ENCODE measurements at regions not wholly inside any gene's neighbourhood (a gene's known extent, or its start where the extent isn't known, plus 50 kb on each side); places are given as distances from the start of the nearest gene placed in this dataset.

GRCh38 chr9:88236511-88237478, 98.5 kb upstream of the SPATA31C2 start:
- no peak overlapping the region for H3K4me3 ChIP-seq (ENCODE audit: low read depth in 1 of 2, low read length in 2 of 2)
- H3K36me3 ChIP-seq (ENCODE audit: control insufficient read depth in 2 of 2, insufficient read depth in 2 of 2, low read length in 1 of 2) = no peaks in the 10 kb centered on the region
- H3K9me3 ChIP-seq (ENCODE audit: control insufficient read depth in 2 of 2, insufficient read depth in 1 of 2, low read depth in 1 of 2, low read length in 1 of 2) = no peaks in the 10 kb centered on the region
- H3K27ac ChIP-seq (ENCODE audit: low read depth in 2 of 2, low read length in 1 of 2) = peak overlapping the region in 1 of 2 donors; percentile 36
- no peaks in the 10 kb centered on the region for H3K27me3 ChIP-seq (ENCODE audit: control insufficient read depth in 1 of 2, insufficient read depth in 2 of 2, low read length in 2 of 2)
- WGBS, 2 donors = 60 to 64% methylated on average over 18 of the region's 18 CpGs
- H3K4me1 ChIP-seq (ENCODE audit: control insufficient read depth in 2 of 2, insufficient read depth in 2 of 2, low read length in 1 of 2) = no peaks in the 10 kb centered on the region

- no peaks in the 10 kb centered on the region for H3K27me3 ChIP-seq (ENCODE audit: control insufficient read depth in 1 of 2, insufficient read depth in 2 of 2, low read length in 2 of 2)
- 72 to 78% methylated on average over 2 of the region's 2 CpGs for WGBS, 2 donors
- no peak overlapping the region for H3K27ac ChIP-seq (ENCODE audit: low read depth in 2 of 2, low read length in 1 of 2)
- H3K4me1 ChIP-seq (ENCODE audit: control insufficient read depth in 2 of 2, insufficient read depth in 2 of 2, low read length in 1 of 2) = no peaks in the 10 kb centered on the region
- no peaks in the 10 kb centered on the region for H3K9me3 ChIP-seq (ENCODE audit: control insufficient read depth in 2 of 2, insufficient read depth in 1 of 2, low read depth in 1 of 2, low read length in 1 of 2)
- H3K36me3 ChIP-seq (ENCODE audit: control insufficient read depth in 2 of 2, insufficient read depth in 2 of 2, low read length in 1 of 2) = no peaks in the 10 kb centered on the region
- no peak overlapping the region for H3K4me3 ChIP-seq (ENCODE audit: low read depth in 1 of 2, low read length in 2 of 2)
Observed at GRCh38 chr9:88235615-88236014, 97.3 kb upstream of the SPATA31C2 start.

- Histone ChIP-seq H3K9me3 (ENCODE audit: control insufficient read depth in 2 of 2, insufficient read depth in 1 of 2, low read depth in 1 of 2, low read length in 1 of 2) (no peaks in the 10 kb centered on the region), H3K4me1 (ENCODE audit: control insufficient read depth in 2 of 2, insufficient read depth in 2 of 2, low read length in 1 of 2) (no peaks in the 10 kb centered on the region), H3K36me3 (ENCODE audit: control insufficient read depth in 2 of 2, insufficient read depth in 2 of 2, low read length in 1 of 2) (no peaks in the 10 kb centered on the region), H3K4me3 (ENCODE audit: low read depth in 1 of 2, low read length in 2 of 2) (no peak overlapping the region), H3K27me3 (ENCODE audit: control insufficient read depth in 1 of 2, insufficient read depth in 2 of 2, low read length in 2 of 2) (no peaks in the 10 kb centered on the region), H3K27ac (ENCODE audit: low read depth in 2 of 2, low read length in 1 of 2) (no peak overlapping the region)
- WGBS, 2 donors = 74 to 77% methylated on average over 8 of the region's 8 CpGs
Observed at GRCh38 chr9:88234114-88234513, 95.8 kb upstream of the SPATA31C2 start.

- 84 to 85% methylated on average over 2 of the region's 2 CpGs for WGBS, 2 donors
- Histone ChIP-seq H3K36me3 (ENCODE audit: control insufficient read depth in 2 of 2, insufficient read depth in 2 of 2, low read length in 1 of 2) (no peaks in the 10 kb centered on the region), H3K27ac (ENCODE audit: low read depth in 2 of 2, low read length in 1 of 2) (no peak overlapping the region), H3K4me1 (ENCODE audit: control insufficient read depth in 2 of 2, insufficient read depth in 2 of 2, low read length in 1 of 2) (no peaks in the 10 kb centered on the region), H3K4me3 (ENCODE audit: low read depth in 1 of 2, low read length in 2 of 2) (no peak overlapping the region), H3K27me3 (ENCODE audit: control insufficient read depth in 1 of 2, insufficient read depth in 2 of 2, low read length in 2 of 2) (no peaks in the 10 kb centered on the region), H3K9me3 (ENCODE audit: control insufficient read depth in 2 of 2, insufficient read depth in 1 of 2, low read depth in 1 of 2, low read length in 1 of 2) (no peaks in the 10 kb centered on the region)
Observed at GRCh38 chr9:88233091-88233490, 94.8 kb upstream of the SPATA31C2 start.

GRCh38 chr9:88230612-88231011, 92.3 kb upstream of the SPATA31C2 start:
- no peaks in the 10 kb centered on the region for H3K9me3 ChIP-seq (ENCODE audit: control insufficient read depth in 2 of 2, insufficient read depth in 1 of 2, low read depth in 1 of 2, low read length in 1 of 2)
- no peak overlapping the region for H3K4me3 ChIP-seq (ENCODE audit: low read depth in 1 of 2, low read length in 2 of 2)
- H3K4me1 ChIP-seq (ENCODE audit: control insufficient read depth in 2 of 2, insufficient read depth in 2 of 2, low read length in 1 of 2) = no peaks in the 10 kb centered on the region
- WGBS, 2 donors = 90 to 95% methylated on average over 2 of the region's 2 CpGs
- H3K27me3 ChIP-seq (ENCODE audit: control insufficient read depth in 1 of 2, insufficient read depth in 2 of 2, low read length in 2 of 2) = no peaks in the 10 kb centered on the region
- H3K27ac ChIP-seq (ENCODE audit: low read depth in 2 of 2, low read length in 1 of 2) = no peak overlapping the region
- no peaks in the 10 kb centered on the region for H3K36me3 ChIP-seq (ENCODE audit: control insufficient read depth in 2 of 2, insufficient read depth in 2 of 2, low read length in 1 of 2)

GRCh38 chr9:88229434-88229833, 91.2 kb upstream of the SPATA31C2 start:
- H3K4me1 ChIP-seq (ENCODE audit: control insufficient read depth in 2 of 2, insufficient read depth in 2 of 2, low read length in 1 of 2) = no peaks in the 10 kb centered on the region
- H3K27ac ChIP-seq (ENCODE audit: low read depth in 2 of 2, low read length in 1 of 2) = no peak overlapping the region
- 75 to 78% methylated on average over 2 of the region's 2 CpGs for WGBS, 2 donors

GRCh38 chr9:88224938-88225337, 86.7 kb upstream of the SPATA31C2 start:
- Histone ChIP-seq H3K36me3 (ENCODE audit: control insufficient read depth in 2 of 2, insufficient read depth in 2 of 2, low read length in 1 of 2) (no peaks in the 10 kb centered on the region), H3K4me1 (ENCODE audit: control insufficient read depth in 2 of 2, insufficient read depth in 2 of 2, low read length in 1 of 2) (no peaks in the 10 kb centered on the region), H3K27ac (ENCODE audit: low read depth in 2 of 2, low read length in 1 of 2) (no peak overlapping the region), H3K9me3 (ENCODE audit: control insufficient read depth in 2 of 2, insufficient read depth in 1 of 2, low read depth in 1 of 2, low read length in 1 of 2) (peaks cover 0 to 4% of the 10 kb centered on the region in 2 donors), H3K4me3 (ENCODE audit: low read depth in 1 of 2, low read length in 2 of 2) (no peak overlapping the region), H3K27me3 (ENCODE audit: control insufficient read depth in 1 of 2, insufficient read depth in 2 of 2, low read length in 2 of 2) (no peaks in the 10 kb centered on the region)
- WGBS, 2 donors = 73 to 74% methylated on average over 6 of the region's 6 CpGs

More at GRCh38 chr9:88229434-88229833, 91.2 kb upstream of the SPATA31C2 start:
- Histone ChIP-seq H3K4me3 (ENCODE audit: low read depth in 1 of 2, low read length in 2 of 2) (no peak overlapping the region), H3K9me3 (ENCODE audit: control insufficient read depth in 2 of 2, insufficient read depth in 1 of 2, low read depth in 1 of 2, low read length in 1 of 2) (no peaks in the 10 kb centered on the region), H3K27me3 (ENCODE audit: control insufficient read depth in 1 of 2, insufficient read depth in 2 of 2, low read length in 2 of 2) (no peaks in the 10 kb centered on the region), H3K36me3 (ENCODE audit: control insufficient read depth in 2 of 2, insufficient read depth in 2 of 2, low read length in 1 of 2) (no peaks in the 10 kb centered on the region)

GRCh38 chr9:88221105-88221504, 82.8 kb upstream of the SPATA31C2 start:
- H3K27me3 ChIP-seq (ENCODE audit: control insufficient read depth in 1 of 2, insufficient read depth in 2 of 2, low read length in 2 of 2) = no peaks in the 10 kb centered on the region
- no peaks in the 10 kb centered on the region for H3K36me3 ChIP-seq (ENCODE audit: control insufficient read depth in 2 of 2, insufficient read depth in 2 of 2, low read length in 1 of 2)
- H3K27ac ChIP-seq (ENCODE audit: low read depth in 2 of 2, low read length in 1 of 2) = no peak overlapping the region
- no peaks in the 10 kb centered on the region for H3K4me1 ChIP-seq (ENCODE audit: control insufficient read depth in 2 of 2, insufficient read depth in 2 of 2, low read length in 1 of 2)
- WGBS, 2 donors = 47 to 56% methylated on average over 7 of the region's 7 CpGs
- H3K4me3 ChIP-seq (ENCODE audit: low read depth in 1 of 2, low read length in 2 of 2) = no peak overlapping the region
- peaks cover 0 to 4% of the 10 kb centered on the region in 2 donors for H3K9me3 ChIP-seq (ENCODE audit: control insufficient read depth in 2 of 2, insufficient read depth in 1 of 2, low read depth in 1 of 2, low read length in 1 of 2)

GRCh38 chr9:88220652-88221051, 82.4 kb upstream of the SPATA31C2 start:
- WGBS, 2 donors = 90% methylated on average over 20 of the region's 20 CpGs

GRCh38 chr9:88219601-88220000, 81.3 kb upstream of the SPATA31C2 start:
- H3K4me3 ChIP-seq (ENCODE audit: low read depth in 1 of 2, low read length in 2 of 2) = no peak overlapping the region
- no peaks in the 10 kb centered on the region for H3K27me3 ChIP-seq (ENCODE audit: control insufficient read depth in 1 of 2, insufficient read depth in 2 of 2, low read length in 2 of 2)
- no peak overlapping the region for H3K27ac ChIP-seq (ENCODE audit: low read depth in 2 of 2, low read length in 1 of 2)
- H3K9me3 ChIP-seq (ENCODE audit: control insufficient read depth in 2 of 2, insufficient read depth in 1 of 2, low read depth in 1 of 2, low read length in 1 of 2) = peaks cover 0 to 4% of the 10 kb centered on the region in 2 donors
- H3K4me1 ChIP-seq (ENCODE audit: control insufficient read depth in 2 of 2, insufficient read depth in 2 of 2, low read length in 1 of 2) = no peaks in the 10 kb centered on the region
- 73% methylated on average over 4 of the region's 4 CpGs for WGBS, 2 donors
- no peaks in the 10 kb centered on the region for H3K36me3 ChIP-seq (ENCODE audit: control insufficient read depth in 2 of 2, insufficient read depth in 2 of 2, low read length in 1 of 2)

More at GRCh38 chr9:88220652-88221051, 82.4 kb upstream of the SPATA31C2 start:
- H3K9me3 ChIP-seq (ENCODE audit: control insufficient read depth in 2 of 2, insufficient read depth in 1 of 2, low read depth in 1 of 2, low read length in 1 of 2) = peaks cover 0 to 4% of the 10 kb centered on the region in 2 donors
- no peaks in the 10 kb centered on the region for H3K4me1 ChIP-seq (ENCODE audit: control insufficient read depth in 2 of 2, insufficient read depth in 2 of 2, low read length in 1 of 2)
- no peaks in the 10 kb centered on the region for H3K27me3 ChIP-seq (ENCODE audit: control insufficient read depth in 1 of 2, insufficient read depth in 2 of 2, low read length in 2 of 2)
- no peak overlapping the region for H3K27ac ChIP-seq (ENCODE audit: low read depth in 2 of 2, low read length in 1 of 2)
- no peaks in the 10 kb centered on the region for H3K36me3 ChIP-seq (ENCODE audit: control insufficient read depth in 2 of 2, insufficient read depth in 2 of 2, low read length in 1 of 2)
- H3K4me3 ChIP-seq (ENCODE audit: low read depth in 1 of 2, low read length in 2 of 2) = no peak overlapping the region
